ENCODE measurements at regions not wholly inside any gene's neighbourhood (a gene's known extent, or its start where the extent isn't known, plus 50 kb on each side); places are given as distances from the start of the nearest gene placed in this dataset.
"Not testable (repeated sequence)": the region's sequence is repeated elsewhere in the genome, so short reads cannot be mapped to it uniquely, and the experiment has no call there.

GRCh38 chr2:101645886-101646285 lies 51.6 kb upstream of the MAP4K4 start:
- H3K4me1 ChIP-seq (ENCODE audit: control insufficient read depth, insufficient read depth, low read length); H3K9me3 ChIP-seq (ENCODE audit: control insufficient read depth, insufficient read depth, low read length); H3K36me3 ChIP-seq (ENCODE audit: control insufficient read depth, insufficient read depth, low read length); H3K27me3 ChIP-seq (ENCODE audit: control insufficient read depth, insufficient read depth, low read length); DNase-seq (ENCODE audit: low read depth, low spot score); H3K4me3 ChIP-seq (ENCODE audit: low read length); H3K27ac ChIP-seq (ENCODE audit: low read length): not testable (repeated sequence)
- WGBS (ENCODE audit: insufficient coverage, insufficient read length): no CpG with 5 or more reads among the region's 7 CpGs

- no peak overlapping the region for H3K4me3 ChIP-seq (ENCODE audit: low read length)
- no peak overlapping the region for H3K27ac ChIP-seq (ENCODE audit: low read length)
- H3K27me3 ChIP-seq (ENCODE audit: control insufficient read depth, insufficient read depth, low read length): no peaks in the 10 kb centered on the region
- H3K36me3 ChIP-seq (ENCODE audit: control insufficient read depth, insufficient read depth, low read length): no peaks in the 10 kb centered on the region
- no peaks in the 10 kb centered on the region for H3K9me3 ChIP-seq (ENCODE audit: control insufficient read depth, insufficient read depth, low read length)
- H3K4me1 ChIP-seq (ENCODE audit: control insufficient read depth, insufficient read depth, low read length): no peaks in the 10 kb centered on the region
- DNase-seq (ENCODE audit: low read depth, low spot score): no peak
- no CpG with 5 or more reads among the region's 1 CpG for WGBS (ENCODE audit: insufficient coverage, insufficient read length)
These were observed 52.6 kb upstream of the MAP4K4 start for GRCh38 chr2:101644842-101645383.

DNA sequence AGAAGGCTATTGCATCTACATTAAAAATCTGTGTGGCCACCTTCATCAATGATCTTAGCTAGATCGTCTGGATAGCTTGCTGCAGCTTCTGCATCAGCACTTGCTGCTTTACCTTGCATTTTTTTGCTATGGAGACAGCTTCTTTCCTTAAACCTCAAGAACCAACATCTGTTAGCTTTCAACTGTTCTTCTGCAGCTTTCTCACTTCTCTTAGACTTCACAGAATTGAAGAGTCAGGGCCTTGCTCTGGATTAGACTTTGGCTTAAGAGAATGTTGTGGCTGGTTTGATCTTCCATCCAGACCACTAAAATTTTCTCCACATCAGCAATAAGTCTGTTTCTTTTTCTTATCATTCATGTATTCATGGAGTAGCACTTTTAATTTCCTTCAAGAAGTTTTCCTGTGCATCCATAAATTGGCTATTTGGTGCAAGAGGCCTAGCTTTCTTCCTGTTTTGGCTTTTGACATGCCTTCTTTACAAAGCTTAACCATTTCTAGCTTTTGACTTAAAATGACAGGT lies 54.4 kb upstream of the MAP4K4 start:
- H3K9me3 ChIP-seq (ENCODE audit: control insufficient read depth, insufficient read depth, low read length): no peaks in the 10 kb centered on the region
- no peaks in the 10 kb centered on the region for H3K36me3 ChIP-seq (ENCODE audit: control insufficient read depth, insufficient read depth, low read length)
- H3K27me3 ChIP-seq (ENCODE audit: control insufficient read depth, insufficient read depth, low read length): no peaks in the 10 kb centered on the region
- no peak for DNase-seq (ENCODE audit: low read depth, low spot score)
- H3K27ac ChIP-seq (ENCODE audit: low read length): no peak overlapping the region
- H3K4me3 ChIP-seq (ENCODE audit: low read length): no peak overlapping the region
- H3K4me1 ChIP-seq (ENCODE audit: control insufficient read depth, insufficient read depth, low read length): no peaks in the 10 kb centered on the region
- no CpG with 5 or more reads among the region's 1 CpG for WGBS (ENCODE audit: insufficient coverage, insufficient read length)

DNA sequence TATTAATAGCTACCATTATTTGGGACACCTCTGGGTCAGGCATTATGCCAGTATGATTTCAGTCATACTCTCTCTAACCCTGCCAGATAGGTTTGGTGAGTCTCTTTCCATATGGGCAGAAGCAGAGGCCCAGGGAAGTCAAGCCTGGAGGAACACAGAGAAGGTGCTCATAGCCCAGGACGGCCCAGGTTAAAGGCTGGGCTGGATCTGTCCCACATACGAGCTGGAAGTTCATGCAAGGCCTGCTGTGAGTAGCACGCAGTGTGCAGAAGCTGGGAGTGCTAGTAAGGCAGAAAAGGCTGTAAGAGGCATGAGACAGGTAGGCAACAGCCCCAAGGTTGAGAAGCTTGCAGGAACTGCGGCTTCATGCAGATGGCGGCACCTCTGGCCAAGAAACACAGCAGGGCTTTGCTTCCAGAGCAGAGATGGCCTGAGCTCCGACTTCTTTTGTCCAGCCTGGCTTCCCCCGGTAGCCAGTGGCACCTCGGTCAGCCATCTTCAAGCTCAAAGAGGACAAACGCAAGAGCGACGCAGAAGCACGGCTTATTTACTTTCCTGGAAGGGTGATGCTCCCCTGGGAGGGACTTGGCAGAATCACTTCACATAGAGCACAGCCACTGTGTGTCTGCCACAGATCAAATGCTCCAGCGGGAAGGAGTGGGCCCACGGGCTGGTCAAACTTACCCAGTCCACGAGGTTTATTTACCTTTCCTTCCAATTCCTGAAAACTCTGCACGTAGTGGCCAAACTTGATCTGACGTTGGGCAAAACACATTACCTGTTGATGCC lies 58.5 kb upstream of the MAP4K4 start:
- no CpG with 5 or more reads among the region's 17 CpGs for WGBS (ENCODE audit: insufficient coverage, insufficient read length)
- Histone ChIP-seq H3K36me3 (ENCODE audit: control insufficient read depth, insufficient read depth, low read length) (no peaks in the 10 kb centered on the region), H3K4me1 (ENCODE audit: control insufficient read depth, insufficient read depth, low read length) (no peaks in the 10 kb centered on the region), H3K9me3 (ENCODE audit: control insufficient read depth, insufficient read depth, low read length) (no peaks in the 10 kb centered on the region), H3K27me3 (ENCODE audit: control insufficient read depth, insufficient read depth, low read length) (no peaks in the 10 kb centered on the region), H3K27ac (ENCODE audit: low read length) (no peak overlapping the region), H3K4me3 (ENCODE audit: low read length) (no peak overlapping the region)
- DNase-seq (ENCODE audit: low read depth, low spot score): no peak

GRCh38 chr2:101638181-101638711 lies 59.3 kb upstream of the MAP4K4 start:
- no peak for DNase-seq (ENCODE audit: low read depth, low spot score)
- WGBS (ENCODE audit: insufficient coverage, insufficient read length): no CpG with 5 or more reads among the region's 12 CpGs
- no peaks in the 10 kb centered on the region for H3K4me1 ChIP-seq (ENCODE audit: control insufficient read depth, insufficient read depth, low read length)
- no peaks in the 10 kb centered on the region for H3K27me3 ChIP-seq (ENCODE audit: control insufficient read depth, insufficient read depth, low read length)
- no peak overlapping the region for H3K27ac ChIP-seq (ENCODE audit: low read length)
- H3K9me3 ChIP-seq (ENCODE audit: control insufficient read depth, insufficient read depth, low read length): no peaks in the 10 kb centered on the region
- no peaks in the 10 kb centered on the region for H3K36me3 ChIP-seq (ENCODE audit: control insufficient read depth, insufficient read depth, low read length)
- H3K4me3 ChIP-seq (ENCODE audit: low read length): no peak overlapping the region

GRCh38 chr2:101630224-101630949 lies 67.1 kb upstream of the MAP4K4 start:
- Histone ChIP-seq H3K4me1 (ENCODE audit: control insufficient read depth, insufficient read depth, low read length) (no peaks in the 10 kb centered on the region), H3K27ac (ENCODE audit: low read length) (no peak overlapping the region), H3K4me3 (ENCODE audit: low read length) (no peak overlapping the region), H3K27me3 (ENCODE audit: control insufficient read depth, insufficient read depth, low read length) (no peaks in the 10 kb centered on the region), H3K9me3 (ENCODE audit: control insufficient read depth, insufficient read depth, low read length) (no peaks in the 10 kb centered on the region), H3K36me3 (ENCODE audit: control insufficient read depth, insufficient read depth, low read length) (no peaks in the 10 kb centered on the region)
- no peak for DNase-seq (ENCODE audit: low read depth, low spot score)
- WGBS (ENCODE audit: insufficient coverage, insufficient read length): no CpG with 5 or more reads among the region's 18 CpGs

DNA sequence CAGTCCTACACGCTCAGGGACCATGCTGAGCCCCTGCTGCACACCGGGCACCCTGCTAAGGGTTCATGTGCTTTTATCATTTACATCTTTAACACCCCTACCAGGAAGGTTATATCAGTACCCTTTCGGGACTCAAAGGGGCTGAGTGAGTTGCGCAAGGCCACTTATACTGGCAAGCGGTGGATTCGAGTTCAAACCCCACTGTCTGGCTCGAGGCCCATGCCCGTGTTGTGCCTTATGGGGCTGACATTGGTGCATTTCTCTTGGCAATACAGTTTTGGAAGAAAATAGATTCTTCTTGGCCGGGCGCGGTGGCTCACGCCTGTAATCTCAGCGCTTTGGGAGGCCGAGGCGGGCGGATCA lies 69.5 kb upstream of the MAP4K4 start:
- WGBS (ENCODE audit: insufficient coverage, insufficient read length): no CpG with 5 or more reads among the region's 16 CpGs
- H3K27me3 ChIP-seq (ENCODE audit: control insufficient read depth, insufficient read depth, low read length): no peaks in the 10 kb centered on the region
- no peak for DNase-seq (ENCODE audit: low read depth, low spot score)
- no peaks in the 10 kb centered on the region for H3K4me1 ChIP-seq (ENCODE audit: control insufficient read depth, insufficient read depth, low read length)
- H3K36me3 ChIP-seq (ENCODE audit: control insufficient read depth, insufficient read depth, low read length): no peaks in the 10 kb centered on the region
- no peak overlapping the region for H3K4me3 ChIP-seq (ENCODE audit: low read length)
- no peaks in the 10 kb centered on the region for H3K9me3 ChIP-seq (ENCODE audit: control insufficient read depth, insufficient read depth, low read length)
- H3K27ac ChIP-seq (ENCODE audit: low read length): no peak overlapping the region

GRCh38 chr2:101627285-101628029 lies 70.0 kb upstream of the MAP4K4 start:
- no CpG with 5 or more reads among the region's 14 CpGs for WGBS (ENCODE audit: insufficient coverage, insufficient read length)

GRCh38 chr2:101625814-101626213 lies 71.7 kb upstream of the MAP4K4 start:
- not testable (repeated sequence) for H3K36me3 ChIP-seq (ENCODE audit: control insufficient read depth, insufficient read depth, low read length); H3K9me3 ChIP-seq (ENCODE audit: control insufficient read depth, insufficient read depth, low read length); DNase-seq (ENCODE audit: low read depth, low spot score); H3K4me3 ChIP-seq (ENCODE audit: low read length); H3K27ac ChIP-seq (ENCODE audit: low read length); H3K27me3 ChIP-seq (ENCODE audit: control insufficient read depth, insufficient read depth, low read length); H3K4me1 ChIP-seq (ENCODE audit: control insufficient read depth, insufficient read depth, low read length)
- no CpG with 5 or more reads among the region's 8 CpGs for WGBS (ENCODE audit: insufficient coverage, insufficient read length)

More at GRCh38 chr2:101627285-101628029, 70.0 kb upstream of the MAP4K4 start:
- Histone ChIP-seq H3K4me1 (ENCODE audit: control insufficient read depth, insufficient read depth, low read length) (no peaks in the 10 kb centered on the region), H3K9me3 (ENCODE audit: control insufficient read depth, insufficient read depth, low read length) (no peaks in the 10 kb centered on the region), H3K27me3 (ENCODE audit: control insufficient read depth, insufficient read depth, low read length) (no peaks in the 10 kb centered on the region), H3K27ac (ENCODE audit: low read length) (no peak overlapping the region), H3K36me3 (ENCODE audit: control insufficient read depth, insufficient read depth, low read length) (no peaks in the 10 kb centered on the region), H3K4me3 (ENCODE audit: low read length) (no peak overlapping the region)
- no peak for DNase-seq (ENCODE audit: low read depth, low spot score)

DNA sequence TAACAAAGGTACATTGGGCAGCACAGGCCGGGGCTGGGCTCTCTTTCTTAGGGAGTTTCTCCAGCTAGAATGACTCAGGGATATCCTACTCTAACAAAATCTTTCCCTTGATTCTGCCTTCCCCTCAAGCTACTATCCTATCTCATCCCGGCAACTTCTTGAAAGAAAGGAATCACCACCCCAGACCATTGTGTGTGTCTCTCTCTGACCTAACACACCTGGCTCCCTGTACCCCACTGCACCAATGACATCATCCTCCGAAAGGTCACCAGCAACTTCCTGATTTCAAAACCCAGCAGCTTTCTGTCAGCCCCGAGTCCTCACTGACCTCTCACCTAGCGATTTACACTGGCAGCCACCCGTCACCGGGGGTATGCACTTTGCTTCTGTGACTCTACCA lies 72.1 kb upstream of the MAP4K4 start:
- H3K4me3 ChIP-seq (ENCODE audit: low read length): no peak overlapping the region
- no peaks in the 10 kb centered on the region for H3K36me3 ChIP-seq (ENCODE audit: control insufficient read depth, insufficient read depth, low read length)
- no peak for DNase-seq (ENCODE audit: low read depth, low spot score)
- no peak overlapping the region for H3K27ac ChIP-seq (ENCODE audit: low read length)
- no CpG with 5 or more reads among the region's 7 CpGs for WGBS (ENCODE audit: insufficient coverage, insufficient read length)
- H3K27me3 ChIP-seq (ENCODE audit: control insufficient read depth, insufficient read depth, low read length): no peaks in the 10 kb centered on the region
- H3K4me1 ChIP-seq (ENCODE audit: control insufficient read depth, insufficient read depth, low read length): no peaks in the 10 kb centered on the region
- H3K9me3 ChIP-seq (ENCODE audit: control insufficient read depth, insufficient read depth, low read length): no peaks in the 10 kb centered on the region
